HK-2 (cell line): ENCODE measurements at regions not wholly inside any gene's neighbourhood (a gene's known extent, or its start where the extent isn't known, plus 50 kb on each side); places are given as distances from the start of the nearest gene placed in this dataset.
A peak's percentile ranks its signal among the peaks of the same experiment; 100 is the strongest.

Experiments used
- DNase-seq: peaks from one replicate; pipeline ENCODE4 v3.0.0-alpha.2; 2018; ENCODE audit not compliant: unreplicated experiment

- DNase-seq: no peak
Measured at GRCh38 chr5:173557123-173557903, 59.1 kb downstream of the BOD1 start.

- DNase-seq: no peak
Measured at GRCh38 chr5:173556142-173557028, 60.1 kb downstream of the BOD1 start.

- no peak for DNase-seq
Measured at GRCh38 chr5:173554989-173555705, 61.3 kb downstream of the BOD1 start.

- DNase-seq: no peak
Measured at GRCh38 chr5:173554038-173554955, 62.2 kb downstream of the BOD1 start.

- DNase-seq: no peak
Measured at GRCh38 chr5:173550641-173551040, 65.8 kb downstream of the BOD1 start.

- no peak for DNase-seq
Measured at GRCh38 chr5:173549644-173550043, 66.8 kb downstream of the BOD1 start.

GRCh38 chr5:173547579-173547978 lies 68.9 kb downstream of the BOD1 start:
- DNase-seq: peak; percentile 71

- DNase-seq: no peak
Measured at GRCh38 chr5:173542964-173543363, 73.5 kb downstream of the BOD1 start.

GRCh38 chr5:173542159-173542558 lies 74.3 kb downstream of the BOD1 start:
- DNase-seq: no peak

- DNase-seq: no peak
Measured at GRCh38 chr5:173538654-173539053, 77.8 kb downstream of the BOD1 start.

GRCh38 chr5:173538018-173538417 lies 78.4 kb downstream of the BOD1 start:
- no peak for DNase-seq

GRCh38 chr5:173537228-173537627 lies 79.2 kb downstream of the BOD1 start:
- DNase-seq: no peak

GRCh38 chr5:173535976-173536639 lies 80.3 kb downstream of the BOD1 start:
- DNase-seq: no peak

GRCh38 chr5:173535166-173535975 lies 81.1 kb downstream of the BOD1 start:
- DNase-seq: no peak

GRCh38 chr5:173534664-173535063 lies 81.8 kb downstream of the BOD1 start:
- no peak for DNase-seq

- no peak for DNase-seq
Measured at GRCh38 chr5:173534031-173534430, 82.4 kb downstream of the BOD1 start.

- DNase-seq: no peak
Measured at GRCh38 chr5:173532689-173533250, 83.7 kb downstream of the BOD1 start.

- DNase-seq: no peak
Measured at GRCh38 chr5:173531863-173532262, 84.6 kb downstream of the BOD1 start.

- DNase-seq: no peak
Measured at GRCh38 chr5:173530547-173530946, 85.9 kb downstream of the BOD1 start.
